ENCODE measurements at regions not wholly inside any gene's neighbourhood (a gene's known extent, or its start where the extent isn't known, plus 50 kb on each side); places are given as distances from the start of the nearest gene placed in this dataset.
"Not testable (repeated sequence)": the region's sequence is repeated elsewhere in the genome, so short reads cannot be mapped to it uniquely, and the experiment has no call there.

DNA sequence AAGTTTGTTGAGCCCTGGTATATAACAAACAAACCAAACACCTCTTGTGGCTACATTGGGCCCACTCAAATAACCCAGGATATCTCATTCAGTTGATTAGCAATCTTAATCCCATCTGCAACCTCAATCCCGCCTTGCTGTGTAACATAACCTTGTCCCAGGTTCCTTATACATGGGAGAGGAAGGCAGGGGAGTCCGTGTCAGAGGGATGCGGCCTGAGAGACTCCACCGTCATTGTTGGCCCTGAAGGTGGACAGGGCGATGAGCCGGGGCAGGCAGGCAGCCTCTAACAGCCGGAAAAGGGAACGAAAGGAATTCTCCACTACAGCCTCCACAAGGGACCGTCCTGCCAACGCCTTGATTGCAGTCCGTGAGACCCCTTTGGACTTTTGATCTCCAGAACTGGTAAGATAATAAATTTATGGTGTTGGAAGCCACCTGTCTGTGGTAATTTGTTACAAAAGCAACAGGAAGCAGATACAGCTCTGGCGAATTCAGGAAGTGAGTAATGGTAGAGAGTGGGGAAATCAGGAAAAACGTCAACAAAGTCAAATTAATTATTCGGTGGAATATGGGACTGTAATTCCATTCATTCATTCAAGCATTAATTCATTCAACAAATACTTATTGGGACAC, 124.5 kb upstream of the SALL4 start:
- no peak overlapping the region for H3K4me3 ChIP-seq
- in situ Hi-C loops (cut with MboI; ENCODE audit: low pct_ligation_motif_present in 1 of 4, low pct_unique_long_range_greater_than_20kb in 1 of 4, low sequenced_read_pairs in 3 of 4), result no loop called here
- no peak for DNase-seq
- WGBS, 2 donors (ENCODE audit: low coverage in 1 of 2), result 25 to 52% methylated on average over 4 to 14 of the region's 14 CpGs
- H3K9me3 ChIP-seq, result no peaks in the 10 kb centered on the region
- no peaks in the 10 kb centered on the region for H3K27me3 ChIP-seq
- H3K4me1 ChIP-seq, result no peaks in the 10 kb centered on the region
- H3K36me3 ChIP-seq, result no peaks in the 10 kb centered on the region
- no peak overlapping the region for H3K27ac ChIP-seq
- intact Hi-C loops (cut with DNase I; ENCODE audit: low total_unique reads), result no loop called here
- TF ChIP-seq CTCF (IDR thresholded peaks at IDR 0.05) (no peak), POLR2AphosphoS5 (IDR thresholded peaks at IDR 0.05) (no peak), EP300 (IDR thresholded peaks at IDR 0.05; ENCODE audit: low read depth) (no peak), POLR2A (IDR thresholded peaks at IDR 0.05) (no peak)

DNA sequence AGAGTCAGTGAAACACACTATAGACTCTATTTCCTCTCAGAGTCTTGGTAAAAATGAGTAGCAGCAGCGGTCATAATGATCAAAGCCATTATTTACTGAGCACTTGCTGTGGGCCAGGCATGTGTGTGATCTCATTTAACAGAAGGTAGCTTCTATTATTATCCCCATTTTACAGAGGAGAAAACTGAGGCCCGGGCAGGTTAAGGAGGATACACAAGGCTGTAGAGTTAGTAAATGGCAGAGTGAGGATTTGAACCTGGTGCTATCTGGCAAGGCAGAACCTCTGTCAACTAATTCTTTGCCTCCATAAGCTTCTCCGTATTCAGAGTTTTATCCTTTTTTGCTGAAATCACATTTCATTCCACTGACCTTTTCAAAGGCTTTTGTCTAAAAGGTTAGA, 122.2 kb upstream of the SALL4 start:
- TF ChIP-seq EP300 (IDR thresholded peaks at IDR 0.05; ENCODE audit: low read depth), result no peak
- TF ChIP-seq POLR2A (IDR thresholded peaks at IDR 0.05), result no peak
- TF ChIP-seq CTCF (IDR thresholded peaks at IDR 0.05), result no peak
- no peak for TF ChIP-seq POLR2AphosphoS5 (IDR thresholded peaks at IDR 0.05)
- no peak for DNase-seq
- Histone ChIP-seq H3K27ac (no peak overlapping the region), H3K4me1 (no peaks in the 10 kb centered on the region), H3K36me3 (no peaks in the 10 kb centered on the region), H3K9me3 (no peaks in the 10 kb centered on the region), H3K27me3 (no peaks in the 10 kb centered on the region), H3K4me3 (no peak overlapping the region)
- 92 to 100% methylated on average over 2 to 3 of the region's 3 CpGs for WGBS, 2 donors (ENCODE audit: low coverage in 1 of 2)
- in situ Hi-C loops (cut with MboI; ENCODE audit: low pct_ligation_motif_present in 1 of 4, low pct_unique_long_range_greater_than_20kb in 1 of 4, low sequenced_read_pairs in 3 of 4), result no loop called here
- intact Hi-C loops (cut with DNase I; ENCODE audit: low total_unique reads), result no loop called here

DNA sequence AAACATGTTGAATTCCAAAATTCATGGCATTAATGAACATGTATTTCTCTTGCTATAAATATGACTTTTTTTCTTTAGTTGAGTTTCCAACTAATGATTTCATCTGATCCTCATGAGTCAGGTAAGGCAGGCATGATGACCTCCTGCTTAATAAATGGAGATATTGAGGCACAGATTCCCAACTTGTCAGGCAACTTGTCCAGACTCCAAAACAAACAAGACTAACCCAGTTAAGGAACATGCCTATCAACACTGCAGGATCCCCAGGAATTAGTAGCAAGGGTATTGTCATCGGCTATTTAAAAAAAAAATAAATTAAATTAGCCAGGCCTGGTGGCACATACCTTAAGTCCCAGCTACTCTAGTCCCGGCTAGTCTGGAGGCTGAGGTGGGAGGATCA, 121.3 kb upstream of the SALL4 start:
- Histone ChIP-seq H3K4me3 (no peak overlapping the region), H3K9me3 (no peaks in the 10 kb centered on the region), H3K4me1 (no peaks in the 10 kb centered on the region), H3K27me3 (peaks cover 4% of the 10 kb centered on the region), H3K27ac (no peak overlapping the region), H3K36me3 (no peaks in the 10 kb centered on the region)
- DNase-seq, result no peak
- TF ChIP-seq POLR2AphosphoS5 (IDR thresholded peaks at IDR 0.05), result no peak
- no peak for TF ChIP-seq POLR2A (IDR thresholded peaks at IDR 0.05)
- no peak for TF ChIP-seq CTCF (IDR thresholded peaks at IDR 0.05)
- no peak for TF ChIP-seq EP300 (IDR thresholded peaks at IDR 0.05; ENCODE audit: low read depth)
- WGBS, 2 donors (ENCODE audit: low coverage in 1 of 2), result 94 to 100% methylated on average over 1 to 2 of the region's 2 CpGs
- in situ Hi-C loops (cut with MboI; ENCODE audit: low pct_ligation_motif_present in 1 of 4, low pct_unique_long_range_greater_than_20kb in 1 of 4, low sequenced_read_pairs in 3 of 4) (no loop called here), intact Hi-C loops (cut with DNase I; ENCODE audit: low total_unique reads) (no loop called here)

DNA sequence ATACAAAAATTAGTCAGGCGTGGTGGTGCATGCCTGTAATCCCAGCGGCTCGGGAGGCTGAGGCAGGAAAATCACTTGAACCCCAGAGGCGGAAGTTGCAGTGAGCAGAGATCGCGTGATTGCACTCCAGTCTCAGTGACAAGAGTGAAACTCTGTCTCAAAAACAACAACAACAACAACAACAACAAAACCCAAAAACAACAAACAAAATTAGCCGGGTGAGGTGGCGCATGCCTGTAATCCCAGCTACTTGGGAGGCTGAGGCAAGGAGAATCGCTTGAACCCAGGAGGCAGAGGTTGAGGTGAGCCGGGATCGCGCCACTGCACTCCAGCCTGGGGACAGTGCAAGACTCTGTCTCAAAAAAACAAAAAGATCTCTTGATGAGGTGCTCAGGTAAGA, 120.5 kb upstream of the SALL4 start:
- intact Hi-C loops (cut with DNase I; ENCODE audit: low total_unique reads); H3K27me3 ChIP-seq; H3K4me3 ChIP-seq; DNase-seq; in situ Hi-C loops (cut with MboI; ENCODE audit: low pct_ligation_motif_present in 1 of 4, low pct_unique_long_range_greater_than_20kb in 1 of 4, low sequenced_read_pairs in 3 of 4); H3K9me3 ChIP-seq; H3K27ac ChIP-seq; H3K4me1 ChIP-seq; H3K36me3 ChIP-seq: not testable (repeated sequence)
- 89 to 91% methylated on average over 6 to 12 of the region's 12 CpGs for WGBS, 2 donors (ENCODE audit: low coverage in 1 of 2)

DNA sequence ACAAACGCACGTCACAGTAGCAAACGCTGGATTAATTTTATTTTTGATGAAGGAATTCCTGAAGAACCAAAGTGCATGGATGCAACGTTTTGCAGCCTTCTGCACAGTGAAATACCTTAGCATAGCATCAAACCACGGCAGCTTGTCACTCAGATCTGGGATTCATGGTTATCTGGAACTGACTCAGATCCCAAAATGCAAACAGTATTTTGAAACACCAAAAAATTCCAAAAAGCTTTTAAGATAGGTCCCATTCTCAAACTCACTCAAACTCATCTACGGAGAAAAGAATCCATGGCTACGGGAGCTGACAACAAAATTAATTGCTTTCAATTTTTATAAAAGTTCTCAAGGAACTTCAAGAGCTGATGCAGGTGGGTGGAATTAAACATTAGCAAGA, 116.2 kb upstream of the SALL4 start:
- no peak for DNase-seq
- TF ChIP-seq POLR2AphosphoS5 (IDR thresholded peaks at IDR 0.05) (no peak), EP300 (IDR thresholded peaks at IDR 0.05; ENCODE audit: low read depth) (no peak), POLR2A (IDR thresholded peaks at IDR 0.05) (no peak), CTCF (IDR thresholded peaks at IDR 0.05) (no peak)
- H3K4me1 ChIP-seq, result no peaks in the 10 kb centered on the region
- 71 to 80% methylated on average over 3 to 7 of the region's 7 CpGs for WGBS, 2 donors (ENCODE audit: low coverage in 1 of 2)
- in situ Hi-C loops (cut with MboI; ENCODE audit: low pct_ligation_motif_present in 1 of 4, low pct_unique_long_range_greater_than_20kb in 1 of 4, low sequenced_read_pairs in 3 of 4) (no loop called here), intact Hi-C loops (cut with DNase I; ENCODE audit: low total_unique reads) (no loop called here)
- no peaks in the 10 kb centered on the region for H3K9me3 ChIP-seq
- no peak overlapping the region for H3K4me3 ChIP-seq
- H3K27me3 ChIP-seq, result peaks cover 4% of the 10 kb centered on the region
- no peak overlapping the region for H3K27ac ChIP-seq
- H3K36me3 ChIP-seq, result no peaks in the 10 kb centered on the region

Measured in transverse colon (tissue), 4 donors.